ENCODE measurements at regions not wholly inside any gene's neighbourhood (a gene's known extent, or its start where the extent isn't known, plus 50 kb on each side); places are given as distances from the start of the nearest gene placed in this dataset.
"Not testable (repeated sequence)": the region's sequence is repeated elsewhere in the genome, so short reads cannot be mapped to it uniquely, and the experiment has no call there.

GRCh38 chr22:19599004-19599403, 74.8 kb upstream of the CLDN5 start:
- CTCF ChIA-PET, result no interaction called here
- POLR2A ChIA-PET, result interaction anchor here (0.5 kb wide), 1 partner anchor 481 kb away, joined by 7 read pairs; no protein-coding TSS in a partner anchor

- CTCF ChIA-PET, result no interaction called here
These were observed 75.5 kb upstream of the CLDN5 start for GRCh38 chr22:19599626-19600243.

GRCh38 chr22:19603346-19603745, 79.1 kb upstream of the CLDN5 start:
- POLR2A ChIA-PET, CTCF ChIA-PET: not testable (repeated sequence)

More at GRCh38 chr22:19599626-19600243, 75.5 kb upstream of the CLDN5 start:
- POLR2A ChIA-PET, result no interaction called here

- CTCF ChIA-PET, result no interaction called here
- POLR2A ChIA-PET, result no interaction called here
These were observed 79.6 kb upstream of the CLDN5 start for GRCh38 chr22:19603767-19604166.

GRCh38 chr22:19604711-19605268, 80.6 kb upstream of the CLDN5 start:
- CTCF ChIA-PET, result no interaction called here
- POLR2A ChIA-PET, result no interaction called here

GRCh38 chr22:19605508-19606331, 81.5 kb upstream of the CLDN5 start:
- ChIA-PET POLR2A (no interaction called here), CTCF (no interaction called here)

GRCh38 chr22:19606332-19607191, 82.4 kb upstream of the CLDN5 start:
- ChIA-PET CTCF (no interaction called here), POLR2A (no interaction called here)

- POLR2A ChIA-PET, result no interaction called here
- CTCF ChIA-PET, result no interaction called here
These were observed 83.2 kb upstream of the CLDN5 start for GRCh38 chr22:19607192-19608002.

GRCh38 chr22:19608003-19608690, 83.9 kb upstream of the CLDN5 start:
- CTCF ChIA-PET, result no interaction called here
- POLR2A ChIA-PET, result interaction anchor here (0.5 kb wide), 1 partner anchor 15 kb away, joined by 3 read pairs; no protein-coding TSS in a partner anchor

GRCh38 chr22:19609753-19610152, 85.5 kb upstream of the CLDN5 start:
- POLR2A ChIA-PET, result not testable (repeated sequence)

GRCh38 chr22:19610518-19611253, 86.5 kb upstream of the CLDN5 start:
- POLR2A ChIA-PET, result no interaction called here
- CTCF ChIA-PET, result interaction anchor here (1.5 kb wide), 1 partner anchor 19 kb away, joined by 6 read pairs; no protein-coding TSS in a partner anchor

More at GRCh38 chr22:19609753-19610152, 85.5 kb upstream of the CLDN5 start:
- CTCF ChIA-PET, result interaction anchor here (1.5 kb wide), 1 partner anchor 20 kb away, joined by 6 read pairs; no protein-coding TSS in a partner anchor

GRCh38 chr22:19611590-19611989, 87.4 kb upstream of the CLDN5 start:
- POLR2A ChIA-PET, result no interaction called here
- CTCF ChIA-PET, result no interaction called here

GRCh38 chr22:19612866-19613572, 88.8 kb upstream of the CLDN5 start:
- CTCF ChIA-PET, result no interaction called here

GRCh38 chr22:19614536-19614863, 90.3 kb upstream of the CLDN5 start:
- ChIA-PET CTCF (no interaction called here), POLR2A (no interaction called here)

More at GRCh38 chr22:19612866-19613572, 88.8 kb upstream of the CLDN5 start:
- POLR2A ChIA-PET, result no interaction called here

GRCh38 chr22:19615001-19615461, 90.8 kb upstream of the CLDN5 start:
- ChIA-PET POLR2A (no interaction called here), CTCF (no interaction called here)

- ChIA-PET POLR2A (interaction anchor here (0.7 kb wide), 1 partner anchor 38 kb away, joined by 6 read pairs; no protein-coding TSS in a partner anchor), CTCF (interaction anchor here (0.6 kb wide), 1 partner anchor 36 kb away, joined by 5 read pairs; no protein-coding TSS in a partner anchor)
These were observed 91.8 kb upstream of the CLDN5 start for GRCh38 chr22:19615867-19616581.
